ENCODE measurements at regions not wholly inside any gene's neighbourhood (a gene's known extent, or its start where the extent isn't known, plus 50 kb on each side); places are given as distances from the start of the nearest gene placed in this dataset.

- Histone ChIP-seq H3K27ac (no peak overlapping the region), H3K4me1 (no peaks in the 10 kb centered on the region), H3K27me3 (no peaks in the 10 kb centered on the region), H3K4me3 (no peak overlapping the region), H3K9me3 (no peaks in the 10 kb centered on the region), H3K36me3 (no peaks in the 10 kb centered on the region)
- DNase-seq = no peak
- intact Hi-C loops (cut with DNase I; ENCODE audit: low total_unique reads) = no loop called here
- TF ChIP-seq CTCF (IDR thresholded peaks at IDR 0.05) = no peak
- no peak for TF ChIP-seq POLR2A (IDR thresholded peaks at IDR 0.05)
Observed at GRCh38 chr2:217006217-217006616, 146.4 kb upstream of the TNP1 start.

GRCh38 chr2:217004656-217005055 lies 144.8 kb upstream of the TNP1 start:
- TF ChIP-seq POLR2A (IDR thresholded peaks at IDR 0.05) = no peak
- DNase-seq = no peak
- no peaks in the 10 kb centered on the region for H3K4me1 ChIP-seq
- peak overlapping the region; percentile 38 to 53 for H3K27ac ChIP-seq
- intact Hi-C loops (cut with DNase I; ENCODE audit: low total_unique reads) = no loop called here
- H3K27me3 ChIP-seq = no peaks in the 10 kb centered on the region
- H3K36me3 ChIP-seq = no peaks in the 10 kb centered on the region
- H3K4me3 ChIP-seq = no peak overlapping the region
- H3K9me3 ChIP-seq = no peaks in the 10 kb centered on the region

GRCh38 chr2:217001740-217002139 lies 141.9 kb upstream of the TNP1 start:
- intact Hi-C loops (cut with DNase I; ENCODE audit: low total_unique reads) = no loop called here
- Histone ChIP-seq H3K27me3 (no peaks in the 10 kb centered on the region), H3K9me3 (no peaks in the 10 kb centered on the region), H3K4me1 (no peaks in the 10 kb centered on the region), H3K27ac (no peak overlapping the region), H3K4me3 (no peak overlapping the region), H3K36me3 (no peaks in the 10 kb centered on the region)
- DNase-seq = no peak
- TF ChIP-seq CTCF (IDR thresholded peaks at IDR 0.05) = no peak
- no peak for TF ChIP-seq POLR2A (IDR thresholded peaks at IDR 0.05)

GRCh38 chr2:217000406-217000805 lies 140.5 kb upstream of the TNP1 start:
- TF ChIP-seq CTCF (IDR thresholded peaks at IDR 0.05) (no peak), POLR2A (IDR thresholded peaks at IDR 0.05) (no peak)
- H3K4me1 ChIP-seq = no peaks in the 10 kb centered on the region
- H3K9me3 ChIP-seq = no peaks in the 10 kb centered on the region
- no peak for DNase-seq
- H3K4me3 ChIP-seq = no peak overlapping the region
- H3K27me3 ChIP-seq = no peaks in the 10 kb centered on the region
- intact Hi-C loops (cut with DNase I; ENCODE audit: low total_unique reads) = no loop called here
- no peak overlapping the region for H3K27ac ChIP-seq
- no peaks in the 10 kb centered on the region for H3K36me3 ChIP-seq

GRCh38 chr2:216996279-216996845 lies 136.5 kb upstream of the TNP1 start:
- H3K36me3 ChIP-seq = no peaks in the 10 kb centered on the region
- H3K9me3 ChIP-seq = no peaks in the 10 kb centered on the region
- no peaks in the 10 kb centered on the region for H3K27me3 ChIP-seq
- no peak overlapping the region for H3K27ac ChIP-seq
- DNase-seq = no peak
- TF ChIP-seq POLR2A (IDR thresholded peaks at IDR 0.05) (no peak), CTCF (IDR thresholded peaks at IDR 0.05) (no peak)
- H3K4me1 ChIP-seq = no peaks in the 10 kb centered on the region
- intact Hi-C loops (cut with DNase I; ENCODE audit: low total_unique reads) = no loop called here
- H3K4me3 ChIP-seq = no peak overlapping the region

- no peak overlapping the region for H3K4me3 ChIP-seq
- peak overlapping the region; percentile 19 to 53 for H3K27ac ChIP-seq
- TF ChIP-seq CTCF (IDR thresholded peaks at IDR 0.05) = no peak
- intact Hi-C loops (cut with DNase I; ENCODE audit: low total_unique reads) = no loop called here
- DNase-seq = peak in 1 of 2 donors; percentile 22
- H3K36me3 ChIP-seq = no peaks in the 10 kb centered on the region
- no peaks in the 10 kb centered on the region for H3K27me3 ChIP-seq
- peaks cover 0 to 5% of the 10 kb centered on the region in 2 donors for H3K4me1 ChIP-seq
- no peaks in the 10 kb centered on the region for H3K9me3 ChIP-seq
Observed at GRCh38 chr2:216994353-216994854, 134.5 kb upstream of the TNP1 start.

All from uterus (tissue), 3 donors.